HepG2 (cell line): ENCODE measurements at regions not wholly inside any gene's neighbourhood (a gene's known extent, or its start where the extent isn't known, plus 50 kb on each side); places are given as distances from the start of the nearest gene placed in this dataset.

Source experiments
- ATAC-seq: fragments of 200-7000 bp; cut with Tn5 transposase; 3 replicates; pipeline ENCODE4 v1.9.1; 2020; ENCODE audit warnings: mild to moderate bottlenecking, moderate library complexity
- BruUV-seq: library from RNA; stranded (reverse); fragments of 400-500 nt; replicated peaks from 2 replicates; lab custom pipeline; 2021; lab: Mats Ljungman, UMichigan
- CTCF ChIA-PET: fragments of 300-600 bp; formaldehyde crosslinking; extraction: SDS; loops from one replicate; lab custom pipeline; 2021; ENCODE audit warnings: low total read pairs, inconsistent platforms, low intra/inter-chr PET ratio; lab: Yijun Ruan, JAX
- POLR2A ChIA-PET: fragments of 350-600 bp; sonication (Branson Sonifier 250); formaldehyde crosslinking; loops from one replicate; lab custom pipeline; 2020; ENCODE audit warnings: antibody characterized with exemption, inconsistent platforms; lab: Yijun Ruan, JAX
- DNase-seq: peaks from one replicate; pipeline ENCODE4 v3.0.0-alpha.2; 2015; ENCODE audit warnings: low spot score
- FAIRE-seq: peaks from 3 replicates; lab custom pipeline; 2011; peaks lifted over from hg19 to GRCh38; lab: Jason Lieb, UNC
- H2AFZ ChIP-seq: one replicate; pipeline ENCODE4 v1.6.1; 2011; ENCODE audit warnings: low read length, inconsistent platforms
- H3K27ac ChIP-seq: fragments of 300-600 bp; 3 replicates; pipeline ENCODE4 v1.8.0; 2011; ENCODE audit warnings: mixed run types, mild to moderate bottlenecking, mixed read lengths, low read length, inconsistent platforms; ENCODE audit not compliant: insufficient read depth; ENCODE audit errors: extremely low read length
- H3K27me3 ChIP-seq, 2 experiments: fragments of 200-600 bp in 1 of 2; 2 replicates in 1 of 2; 3 replicates in 1 of 2; pipeline versions ENCODE4 v1.6.0 to v1.8.0; 2011; ENCODE audit warnings: low read length in 2 of 2, mild to moderate bottlenecking in 2 of 2, moderate library complexity in 2 of 2, inconsistent platforms in 1 of 2; ENCODE audit not compliant: insufficient read depth in 2 of 2, control insufficient read depth in 1 of 2
- H3K36me3 ChIP-seq, 2 experiments: fragments of 200-600 bp in 1 of 2; replicated peaks in 1 of 2; 2 replicates in 1 of 2; 3 replicates in 1 of 2; pipeline versions ENCODE4 v1.5.1 to v1.8.0; 2011; ENCODE audit warnings: low read length in 2 of 2, inconsistent platforms in 1 of 2; ENCODE audit not compliant: insufficient read depth in 2 of 2, control insufficient read depth in 1 of 2
- H3K4me1 ChIP-seq: 2 replicates; pipeline ENCODE4 v1.5.1; 2012; ENCODE audit warnings: low read length, inconsistent platforms; ENCODE audit not compliant: insufficient read depth
- H3K4me2 ChIP-seq: 2 replicates; pipeline ENCODE4 v1.6.0; 2011; ENCODE audit warnings: low read depth, low read length, inconsistent platforms
- H3K4me3 ChIP-seq, 3 experiments: fragments of 200-600 bp in 1 of 3; sonication (generic), shearing (Covaris generic) in 1 of 3; replicated peaks in 1 of 3; 2 replicates each; pipeline ENCODE4 v1.5.1; 2011 to 2016; ENCODE audit warnings: low read length in 3 of 3, inconsistent platforms in 2 of 3, low read depth in 2 of 3, mild to moderate bottlenecking in 2 of 3, control low read depth in 1 of 3, mixed read lengths in 1 of 3; ENCODE audit not compliant: insufficient read depth in 1 of 3
- H3K79me2 ChIP-seq: one replicate; pipeline ENCODE4 v1.6.1; 2011; ENCODE audit warnings: low read length, inconsistent platforms; ENCODE audit not compliant: insufficient read depth
- H3K9ac ChIP-seq: 2 replicates; pipeline ENCODE4 v1.6.0; 2011; ENCODE audit warnings: mild to moderate bottlenecking, low read depth, low read length, inconsistent platforms; ENCODE audit not compliant: insufficient read depth
- H3K9me3 ChIP-seq: 2 replicates; pipeline ENCODE4 v1.5.1; 2012; ENCODE audit warnings: mild to moderate bottlenecking, low read length
- H4K20me1 ChIP-seq: 2 replicates; pipeline ENCODE4 v1.6.0; 2011; ENCODE audit warnings: inconsistent platforms, mild to moderate bottlenecking, low read length, moderate library complexity; ENCODE audit not compliant: insufficient read depth
- ELF1 ChIP-seq: sonication (generic); formaldehyde crosslinking; IDR thresholded peaks from 2 replicates; pipeline ENCODE4 v1.4.0; 2020; ENCODE audit warnings: missing genetic modification reagents
- GABPB1 ChIP-seq: IDR thresholded peaks from 2 replicates; pipeline ENCODE4 v1.6.1; 2016; ENCODE audit warnings: mild to moderate bottlenecking, missing genetic modification reagents, moderate library complexity, missing compliant biosample characterization
- LCORL ChIP-seq, 2 experiments: fragments of 450-650 bp in 1 of 2; sonication (generic) in 1 of 2; formaldehyde crosslinking in 1 of 2; IDR thresholded peaks; 2 replicates each; pipeline versions ENCODE4 v1.5.0 to v1.6.1; 2017 to 2020; ENCODE audit warnings: antibody characterized with exemption in 1 of 2, missing genetic modification reagents in 1 of 2
- RFX1 ChIP-seq: fragments of 450-650 bp; IDR thresholded peaks from 2 replicates; pipeline ENCODE4 v1.6.1; 2017
- WGBS: methylation state at CpG from one replicate; pipeline ENCODE4 v1.1.6; 2017; ENCODE audit warnings: low lambda C conversion rate; 5-methylcytosine and 5-hydroxymethylcytosine counted together
- in situ Hi-C: cut with HindIII; loops from 2 replicates; pipeline ENCODE4 v1.10.0; 2017; ENCODE audit warnings: low pct_unique_long_range_greater_than_20kb; ENCODE audit not compliant: extremely low pct_ligation_motif_present
- intact Hi-C: fragments of 100-400 bp; cut with micrococcal nuclease; formaldehyde crosslinking; loops from one replicate; pipeline ENCODE4 v1.10.0; 2022; ENCODE audit not compliant: unreplicated experiment
- TF ChIP-seq, protein P1 (sequence below): sonication (generic); formaldehyde crosslinking; conservative IDR thresholded peaks from 2 replicates; pipeline ENCODE4 v1.4.0; 2020; ENCODE audit warnings: mild to moderate bottlenecking, missing genetic modification reagents, moderate library complexity

GRCh38 chr9:87247097-87247496 lies 250.6 kb upstream of the DAPK1 start:
- no peaks in the 10 kb centered on the region for H3K27me3 ChIP-seq
- H3K9ac ChIP-seq: no peak overlapping the region
- no peak overlapping the region for H3K27ac ChIP-seq
- ATAC-seq (no peak), DNase-seq (no peak), FAIRE-seq (no peak)
- TF ChIP-seq RFX1: no peak
- TF ChIP-seq, protein P1, sequence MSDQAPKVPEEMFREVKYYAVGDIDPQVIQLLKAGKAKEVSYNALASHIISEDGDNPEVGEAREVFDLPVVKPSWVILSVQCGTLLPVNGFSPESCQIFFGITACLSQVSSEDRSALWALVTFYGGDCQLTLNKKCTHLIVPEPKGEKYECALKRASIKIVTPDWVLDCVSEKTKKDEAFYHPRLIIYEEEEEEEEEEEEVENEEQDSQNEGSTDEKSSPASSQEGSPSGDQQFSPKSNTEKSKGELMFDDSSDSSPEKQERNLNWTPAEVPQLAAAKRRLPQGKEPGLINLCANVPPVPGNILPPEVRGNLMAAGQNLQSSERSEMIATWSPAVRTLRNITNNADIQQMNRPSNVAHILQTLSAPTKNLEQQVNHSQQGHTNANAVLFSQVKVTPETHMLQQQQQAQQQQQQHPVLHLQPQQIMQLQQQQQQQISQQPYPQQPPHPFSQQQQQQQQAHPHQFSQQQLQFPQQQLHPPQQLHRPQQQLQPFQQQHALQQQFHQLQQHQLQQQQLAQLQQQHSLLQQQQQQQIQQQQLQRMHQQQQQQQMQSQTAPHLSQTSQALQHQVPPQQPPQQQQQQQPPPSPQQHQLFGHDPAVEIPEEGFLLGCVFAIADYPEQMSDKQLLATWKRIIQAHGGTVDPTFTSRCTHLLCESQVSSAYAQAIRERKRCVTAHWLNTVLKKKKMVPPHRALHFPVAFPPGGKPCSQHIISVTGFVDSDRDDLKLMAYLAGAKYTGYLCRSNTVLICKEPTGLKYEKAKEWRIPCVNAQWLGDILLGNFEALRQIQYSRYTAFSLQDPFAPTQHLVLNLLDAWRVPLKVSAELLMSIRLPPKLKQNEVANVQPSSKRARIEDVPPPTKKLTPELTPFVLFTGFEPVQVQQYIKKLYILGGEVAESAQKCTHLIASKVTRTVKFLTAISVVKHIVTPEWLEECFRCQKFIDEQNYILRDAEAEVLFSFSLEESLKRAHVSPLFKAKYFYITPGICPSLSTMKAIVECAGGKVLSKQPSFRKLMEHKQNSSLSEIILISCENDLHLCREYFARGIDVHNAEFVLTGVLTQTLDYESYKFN: no peak
- H3K4me3 ChIP-seq: no peak overlapping the region
- H3K4me2 ChIP-seq: no peak overlapping the region
- H3K79me2 ChIP-seq: no peaks in the 10 kb centered on the region
- CTCF ChIA-PET: no interaction called here
- peaks cover 7% of the 10 kb centered on the region; the same call in 1 of the 2 replicates for H3K4me1 ChIP-seq
- BruUV-seq: no TSS peak
- in situ Hi-C loops: no loop called here
- H3K36me3 ChIP-seq: no peaks in the 10 kb centered on the region
- H3K9me3 ChIP-seq: no peaks in the 10 kb centered on the region
- 12% methylated on average over 5 of the region's 5 CpGs for WGBS
- H2AFZ ChIP-seq: no peak overlapping the region
- H4K20me1 ChIP-seq: no peaks in the 10 kb centered on the region
- intact Hi-C loops: no loop called here
- POLR2A ChIA-PET: no interaction called here

DNA sequence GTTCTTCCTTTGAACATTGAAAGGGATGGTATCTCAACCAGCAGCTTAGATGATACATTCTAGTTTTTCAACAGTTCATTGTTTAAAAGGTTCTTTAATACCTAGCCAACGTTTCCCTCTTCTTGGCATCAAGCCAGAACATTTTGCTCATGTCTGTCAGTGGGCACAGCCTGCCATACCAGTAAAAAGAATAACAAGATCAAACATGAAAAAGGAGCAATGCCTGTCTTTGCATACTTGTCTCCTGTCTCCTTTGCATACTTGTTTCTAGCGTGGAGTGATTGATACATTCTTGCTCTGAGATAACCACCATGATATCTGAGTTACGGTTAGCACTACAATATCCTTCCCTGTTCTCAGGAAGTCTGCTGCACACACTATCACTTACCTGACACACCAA lies 248.6 kb upstream of the DAPK1 start:
- ATAC-seq (no peak), FAIRE-seq (no peak), DNase-seq (no peak)
- ChIA-PET POLR2A (no interaction called here), CTCF (no interaction called here)
- H4K20me1 ChIP-seq: no peaks in the 10 kb centered on the region
- H3K4me1 ChIP-seq: peaks cover 7% of the 10 kb centered on the region; the same call in 1 of the 2 replicates
- 0 out of 5 replicates have a peak, but pooled peaks cover 0 to 1% of the 10 kb centered on the region in 2 experiments for H3K27me3 ChIP-seq
- BruUV-seq: no TSS peak
- H3K27ac ChIP-seq: no peak overlapping the region
- in situ Hi-C loops (no loop called here), intact Hi-C loops (no loop called here)
- H3K9ac ChIP-seq: no peak overlapping the region
- no peak overlapping the region for H3K4me3 ChIP-seq
- H3K36me3 ChIP-seq: no peaks in the 10 kb centered on the region
- TF ChIP-seq LCORL (IDR thresholded peaks at IDR 0.05) (peak; percentile 56; the same call in 1 of the 2 replicates), LCORL (CRISPR knock-in tag; IDR thresholded peaks at IDR 0.05) (no peak), GABPB1 (CRISPR knock-in tag) (no peak), ELF1 (CRISPR knock-in tag) (no peak)
- WGBS: 31% methylated on average over 3 of the region's 3 CpGs
- no peak overlapping the region for H3K4me2 ChIP-seq
- H3K79me2 ChIP-seq: no peaks in the 10 kb centered on the region
- H2AFZ ChIP-seq: no peak overlapping the region
- H3K9me3 ChIP-seq: no peaks in the 10 kb centered on the region
